ENCODE measurements at regions not wholly inside any gene's neighbourhood (a gene's known extent, or its start where the extent isn't known, plus 50 kb on each side); places are given as distances from the start of the nearest gene placed in this dataset.

- TF ChIP-seq, protein P1, sequence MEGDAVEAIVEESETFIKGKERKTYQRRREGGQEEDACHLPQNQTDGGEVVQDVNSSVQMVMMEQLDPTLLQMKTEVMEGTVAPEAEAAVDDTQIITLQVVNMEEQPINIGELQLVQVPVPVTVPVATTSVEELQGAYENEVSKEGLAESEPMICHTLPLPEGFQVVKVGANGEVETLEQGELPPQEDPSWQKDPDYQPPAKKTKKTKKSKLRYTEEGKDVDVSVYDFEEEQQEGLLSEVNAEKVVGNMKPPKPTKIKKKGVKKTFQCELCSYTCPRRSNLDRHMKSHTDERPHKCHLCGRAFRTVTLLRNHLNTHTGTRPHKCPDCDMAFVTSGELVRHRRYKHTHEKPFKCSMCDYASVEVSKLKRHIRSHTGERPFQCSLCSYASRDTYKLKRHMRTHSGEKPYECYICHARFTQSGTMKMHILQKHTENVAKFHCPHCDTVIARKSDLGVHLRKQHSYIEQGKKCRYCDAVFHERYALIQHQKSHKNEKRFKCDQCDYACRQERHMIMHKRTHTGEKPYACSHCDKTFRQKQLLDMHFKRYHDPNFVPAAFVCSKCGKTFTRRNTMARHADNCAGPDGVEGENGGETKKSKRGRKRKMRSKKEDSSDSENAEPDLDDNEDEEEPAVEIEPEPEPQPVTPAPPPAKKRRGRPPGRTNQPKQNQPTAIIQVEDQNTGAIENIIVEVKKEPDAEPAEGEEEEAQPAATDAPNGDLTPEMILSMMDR (IDR thresholded peaks at IDR 0.05) = no peak
- TF ChIP-seq POLR2AphosphoS5 (IDR thresholded peaks at IDR 0.05) (no peak), POLR2A (IDR thresholded peaks at IDR 0.05) (no peak), EP300 (IDR thresholded peaks at IDR 0.05) (no peak)
Observed at GRCh38 chr5:35370871-35371270, 140.6 kb upstream of the PRLR start.

All from suprapubic skin (tissue), 4 donors.